ENCODE measurements at regions not wholly inside any gene's neighbourhood (a gene's known extent, or its start where the extent isn't known, plus 50 kb on each side); places are given as distances from the start of the nearest gene placed in this dataset.

GRCh38 chr13:21895779-21896178, 224.9 kb downstream of the FGF9 start:
- TF ChIP-seq CTCF (IDR thresholded peaks at IDR 0.05) (no peak), ZFX (IDR thresholded peaks at IDR 0.05; ENCODE audit: borderline replicate concordance) (no peak)
- no peak overlapping the region for H3K27ac ChIP-seq

- TF ChIP-seq CTCF (IDR thresholded peaks at IDR 0.05) (no peak), ZFX (IDR thresholded peaks at IDR 0.05; ENCODE audit: borderline replicate concordance) (no peak)
- H3K27ac ChIP-seq: no peak overlapping the region
Observed at GRCh38 chr13:21897161-21897560, 226.3 kb downstream of the FGF9 start.

GRCh38 chr13:21898459-21898858, 227.6 kb downstream of the FGF9 start:
- no peak overlapping the region for H3K27ac ChIP-seq
- TF ChIP-seq ZFX (IDR thresholded peaks at IDR 0.05; ENCODE audit: borderline replicate concordance) (no peak), CTCF (IDR thresholded peaks at IDR 0.05) (no peak)

GRCh38 chr13:21898945-21899344, 228.1 kb downstream of the FGF9 start:
- no peak overlapping the region for H3K27ac ChIP-seq
- TF ChIP-seq ZFX (IDR thresholded peaks at IDR 0.05; ENCODE audit: borderline replicate concordance) (no peak), CTCF (IDR thresholded peaks at IDR 0.05) (no peak)

- H3K27ac ChIP-seq: no peak overlapping the region
- TF ChIP-seq CTCF (IDR thresholded peaks at IDR 0.05) (no peak), ZFX (IDR thresholded peaks at IDR 0.05; ENCODE audit: borderline replicate concordance) (no peak)
Observed at GRCh38 chr13:21901336-21901735, 230.5 kb downstream of the FGF9 start.

- H3K27ac ChIP-seq: no peak overlapping the region
- TF ChIP-seq CTCF (IDR thresholded peaks at IDR 0.05) (no peak), ZFX (IDR thresholded peaks at IDR 0.05; ENCODE audit: borderline replicate concordance) (no peak)
Observed at GRCh38 chr13:21901811-21902708, 231.2 kb downstream of the FGF9 start.

- no peak overlapping the region for H3K27ac ChIP-seq
- no peak for TF ChIP-seq CTCF (IDR thresholded peaks at IDR 0.05)
- no peak for TF ChIP-seq ZFX (IDR thresholded peaks at IDR 0.05; ENCODE audit: borderline replicate concordance)
Observed at GRCh38 chr13:21902709-21903098, 231.8 kb downstream of the FGF9 start.

Measured in 22Rv1 (cell line).